Head of caudate nucleus (tissue), 42 donors: ENCODE measurements at regions not wholly inside any gene's neighbourhood (a gene's known extent, or its start where the extent isn't known, plus 50 kb on each side); places are given as distances from the start of the nearest gene placed in this dataset.

Experiments
- DNase-seq, 42 donors: peaks; one replicate each; pipeline versions ENCODE4 v3.0.0 to v3.0.0-alpha.2; 2020 to 2021; ENCODE audit warnings: mixed read lengths in 7 of 42
- intact Hi-C: fragments of 100-400 bp; cut with DNase I; formaldehyde crosslinking; loops from one replicate; pipeline ENCODE4 v1.15.0; 2022

GRCh38 chr5:61752588-61752987, 420.5 kb downstream of the ZSWIM6 start:
- intact Hi-C loops = no loop called here

DNA sequence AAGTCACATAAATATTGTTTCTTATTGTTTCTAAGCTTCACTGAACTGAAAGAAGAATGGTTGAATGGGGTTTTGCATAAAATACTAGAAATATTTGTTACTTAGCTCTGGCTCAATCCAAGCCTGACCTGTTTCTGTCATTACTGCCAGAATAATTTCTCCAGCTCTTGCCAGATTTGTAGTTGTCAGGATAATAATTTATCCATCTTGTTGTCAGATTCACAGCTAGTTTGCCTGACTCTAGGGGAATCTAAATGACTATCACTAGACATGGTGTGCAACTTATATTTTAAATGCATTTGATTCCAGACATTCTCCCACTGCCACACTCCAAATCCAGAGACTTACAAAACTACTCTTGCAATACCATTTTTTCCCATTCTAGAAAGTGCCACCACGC, 422.7 kb downstream of the ZSWIM6 start:
- intact Hi-C loops = no loop called here
- no peak for DNase-seq

More at GRCh38 chr5:61752588-61752987, 420.5 kb downstream of the ZSWIM6 start:
- DNase-seq = no peak

DNA sequence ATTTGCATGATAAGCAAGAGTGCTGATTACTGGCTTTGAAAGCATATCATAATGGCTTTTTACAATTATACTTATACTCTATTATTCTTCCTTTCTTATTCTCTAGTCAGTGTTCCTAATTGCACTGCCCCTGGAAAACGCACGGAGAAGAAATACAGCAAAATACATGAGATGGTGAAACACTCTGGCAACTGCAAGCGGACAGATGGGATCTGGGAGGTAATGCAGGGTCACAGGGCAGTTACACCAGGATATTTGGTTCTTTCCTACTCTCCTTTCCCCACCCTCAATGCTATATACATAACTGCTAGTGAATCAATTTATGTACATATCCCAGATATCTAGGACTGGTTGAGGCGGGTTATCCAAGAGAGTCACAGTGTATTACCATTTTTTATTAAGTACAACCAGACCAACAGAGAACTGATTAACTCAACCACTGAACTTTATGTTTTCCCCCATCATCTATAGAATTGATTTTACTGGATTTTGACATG, 423.7 kb downstream of the ZSWIM6 start:
- no peak for DNase-seq
- intact Hi-C loops = no loop called here

DNA sequence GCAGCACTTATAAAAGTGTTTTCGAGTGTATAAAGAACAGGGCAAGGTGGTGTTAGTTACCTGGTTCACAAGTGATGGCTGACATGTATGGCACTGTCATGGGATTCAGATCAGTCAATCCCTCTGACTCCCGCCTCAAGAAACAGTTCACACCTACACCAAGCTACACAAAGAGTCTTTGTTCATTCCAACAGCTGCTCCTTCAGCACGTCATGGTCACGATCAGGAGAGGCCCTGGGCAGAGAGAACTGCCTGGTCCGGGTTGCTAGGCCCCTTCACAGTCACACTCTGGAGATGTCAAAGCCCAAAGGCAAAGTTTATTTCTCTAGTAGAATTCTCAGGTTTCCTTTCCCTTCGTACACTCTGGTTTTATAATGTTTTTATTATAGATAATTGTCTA, 426.7 kb downstream of the ZSWIM6 start:
- intact Hi-C loops = no loop called here

DNA sequence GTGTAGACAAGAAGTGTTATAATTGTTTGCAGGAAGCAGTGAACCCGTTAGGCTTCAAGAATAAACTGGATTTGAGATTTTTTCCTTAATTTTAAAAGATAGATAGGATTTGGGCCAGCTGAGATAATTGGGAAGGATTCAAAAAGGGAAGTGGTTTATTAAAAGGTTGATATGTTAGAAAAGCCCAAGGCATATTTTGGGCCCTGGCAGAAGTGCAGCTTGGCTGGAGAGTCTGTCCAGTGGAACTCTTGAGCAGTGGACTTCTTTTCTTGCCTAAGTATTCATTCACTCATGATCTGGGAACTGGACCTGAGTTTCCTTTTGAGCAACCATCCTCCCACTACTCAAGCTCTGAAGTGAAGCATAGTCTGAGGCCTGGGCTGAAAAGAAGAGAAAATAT, 433.4 kb downstream of the ZSWIM6 start:
- intact Hi-C loops = no loop called here

More for the DNA sequence above, 426.7 kb downstream of the ZSWIM6 start:
- no peak for DNase-seq

GRCh38 chr5:61766141-61766540, 434.1 kb downstream of the ZSWIM6 start:
- intact Hi-C loops = no loop called here
- DNase-seq = no peak

More for the DNA sequence above, 433.4 kb downstream of the ZSWIM6 start:
- DNase-seq = no peak

DNA sequence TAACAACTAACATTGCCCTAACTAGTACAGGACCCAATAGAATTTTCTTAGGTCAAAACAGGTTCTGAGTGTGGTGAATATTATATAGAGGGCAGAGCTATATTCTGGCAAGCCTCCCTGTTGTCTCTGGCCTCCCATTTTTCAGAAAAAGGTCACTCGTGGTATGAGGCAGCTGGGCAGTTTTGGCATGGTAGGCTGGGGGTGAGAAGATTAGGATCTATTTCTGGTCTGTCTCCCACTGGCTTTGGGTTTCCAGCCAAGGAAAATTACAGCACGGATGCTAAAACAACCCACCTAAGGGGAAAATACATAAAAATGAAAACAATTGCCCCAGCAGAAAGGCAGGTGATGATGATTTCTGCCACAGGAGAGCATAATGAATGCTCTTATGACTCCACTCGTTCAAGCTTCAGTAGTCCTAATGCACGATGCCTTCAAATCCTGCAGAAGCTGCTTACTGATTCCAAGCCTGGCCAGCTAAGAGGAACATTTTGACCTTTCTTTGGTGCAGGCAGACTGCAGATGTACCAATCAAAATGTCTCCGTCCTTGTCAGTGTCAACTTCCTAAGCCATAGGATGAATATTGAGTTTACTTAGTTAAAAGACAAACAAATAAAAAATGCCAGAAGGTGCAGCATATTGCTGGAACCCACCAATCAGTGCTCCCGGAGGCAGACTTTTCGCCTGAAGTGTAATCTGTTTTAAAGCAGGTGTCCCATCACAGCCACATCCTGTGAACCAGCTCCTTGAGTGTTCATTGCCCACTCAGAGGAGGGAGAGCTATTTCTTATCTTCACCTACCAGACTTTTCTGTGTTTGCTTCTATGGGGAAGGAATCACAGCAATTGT, 435.4 kb downstream of the ZSWIM6 start:
- intact Hi-C loops = no loop called here
- no peak for DNase-seq

- intact Hi-C loops = no loop called here
- no peak for DNase-seq
Measured at GRCh38 chr5:61768692-61769281, 436.7 kb downstream of the ZSWIM6 start.

DNA sequence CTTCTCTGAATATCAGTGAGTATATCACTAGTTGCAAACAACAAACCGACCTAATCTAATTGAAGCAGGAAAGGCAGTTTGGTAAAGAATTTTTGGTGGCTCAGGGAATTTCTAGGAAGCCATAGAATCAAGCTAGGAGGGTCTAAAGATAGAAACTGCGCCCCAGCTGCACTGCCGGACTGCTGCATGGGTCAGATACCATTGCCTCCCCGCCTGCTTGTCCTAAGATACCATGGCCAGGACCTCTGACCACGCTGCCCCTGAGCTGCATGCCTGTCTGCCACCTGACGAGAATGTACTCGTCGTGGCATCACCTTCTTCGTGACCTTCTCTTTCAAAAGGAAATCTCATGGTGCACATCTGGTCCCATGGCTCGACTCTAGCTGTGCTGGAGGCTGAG, 439.0 kb downstream of the ZSWIM6 start:
- DNase-seq = no peak
- intact Hi-C loops = no loop called here

DNA sequence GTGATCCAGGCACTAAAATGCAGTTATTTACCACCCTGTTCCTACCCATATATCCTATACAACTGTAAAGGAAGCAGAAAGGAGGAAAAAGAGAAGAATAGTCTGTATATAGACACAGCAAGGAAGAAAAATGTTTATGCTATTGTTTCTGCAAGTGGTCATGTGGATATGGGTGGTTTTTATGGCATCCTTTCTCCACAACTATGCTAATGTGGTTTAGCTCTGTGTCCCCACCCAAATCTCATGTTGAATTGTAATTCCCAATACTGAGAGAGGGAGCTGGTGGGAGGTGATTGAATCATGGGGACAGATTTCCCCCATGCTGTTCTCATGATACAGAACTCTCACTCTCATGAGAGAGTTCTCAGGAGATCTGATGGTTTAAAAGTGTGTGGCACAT, 439.8 kb downstream of the ZSWIM6 start:
- no peak for DNase-seq
- intact Hi-C loops = no loop called here

DNA sequence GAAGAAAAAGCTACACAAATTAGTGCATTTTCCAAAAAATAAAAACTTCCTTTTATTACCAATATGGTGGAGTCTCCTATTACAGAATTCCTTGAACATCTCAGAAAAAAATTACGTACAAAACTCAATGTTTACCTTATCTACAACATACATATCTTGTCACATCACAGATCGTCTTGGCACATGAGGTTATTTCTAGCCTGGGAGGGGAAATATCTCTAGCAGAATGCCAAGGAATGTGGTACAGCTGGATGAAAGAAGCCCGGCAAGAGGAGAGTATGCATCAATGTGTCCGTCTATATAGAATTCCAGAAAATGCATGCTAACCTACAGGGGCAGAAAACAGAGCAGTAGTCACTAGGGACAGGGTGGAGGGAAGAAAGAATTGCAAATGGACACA, 443.8 kb downstream of the ZSWIM6 start:
- no peak for DNase-seq
- intact Hi-C loops = no loop called here

GRCh38 chr5:61777292-61777691, 445.2 kb downstream of the ZSWIM6 start:
- intact Hi-C loops = no loop called here

DNA sequence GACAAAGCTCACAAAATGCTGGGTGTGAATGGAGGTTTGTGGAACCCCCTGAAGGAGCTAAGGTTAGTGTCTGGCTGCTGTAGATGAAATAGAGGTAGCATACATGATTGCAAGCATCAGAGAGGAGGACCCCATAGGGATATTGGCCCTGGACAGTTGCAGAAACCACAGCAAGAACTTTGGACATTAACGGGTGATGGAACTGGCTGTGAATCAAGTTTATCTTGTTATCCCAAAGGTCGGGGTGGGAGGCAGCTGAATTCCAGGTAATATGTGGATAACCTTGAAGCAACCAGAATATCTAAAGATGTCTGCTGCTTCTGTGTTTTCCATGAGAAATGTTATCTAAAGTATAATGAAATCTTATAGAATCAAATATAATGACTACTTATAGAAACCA, 447.7 kb downstream of the ZSWIM6 start:
- intact Hi-C loops = no loop called here
- no peak for DNase-seq

More at GRCh38 chr5:61777292-61777691, 445.2 kb downstream of the ZSWIM6 start:
- no peak for DNase-seq

- intact Hi-C loops = no loop called here
- DNase-seq = no peak
Measured at GRCh38 chr5:61783481-61783880, 451.4 kb downstream of the ZSWIM6 start.

- no peak for DNase-seq
- intact Hi-C loops = no loop called here
Measured at GRCh38 chr5:61784341-61784740, 452.3 kb downstream of the ZSWIM6 start.

DNA sequence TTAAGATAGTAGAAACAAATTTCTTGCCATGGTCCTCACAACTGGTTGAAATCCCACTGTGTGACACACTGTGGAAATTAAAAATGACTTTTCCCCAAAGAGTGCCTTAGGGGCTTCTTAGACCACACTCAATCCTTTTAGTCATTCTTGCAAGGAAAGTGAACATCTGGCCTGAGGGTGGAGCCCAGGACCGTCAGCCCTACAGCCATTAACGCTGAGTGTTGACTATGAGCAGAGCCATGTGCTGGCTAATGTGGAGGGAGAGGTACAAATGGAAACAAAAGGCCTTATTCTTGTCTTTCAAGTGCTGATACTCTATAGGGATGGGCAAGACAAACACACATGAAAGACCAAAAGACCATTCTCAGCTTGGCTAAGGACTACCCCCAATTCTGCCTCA, 456.5 kb downstream of the ZSWIM6 start:
- intact Hi-C loops = no loop called here
- DNase-seq = no peak

GRCh38 chr5:61790007-61790406, 457.9 kb downstream of the ZSWIM6 start:
- intact Hi-C loops = no loop called here
- DNase-seq = no peak

- intact Hi-C loops = no loop called here
- DNase-seq = no peak
Measured at GRCh38 chr5:61790678-61791077, 458.6 kb downstream of the ZSWIM6 start.

- no peak for DNase-seq
- intact Hi-C loops = no loop called here
Measured at GRCh38 chr5:61796773-61797172, 464.7 kb downstream of the ZSWIM6 start.

- no peak for DNase-seq
- intact Hi-C loops = loop anchor here (10.0 kb wide), 1 partner anchor 136 kb away; no protein-coding TSS in a partner anchor
Measured at GRCh38 chr5:61800450-61800849, 468.4 kb downstream of the ZSWIM6 start.

GRCh38 chr5:61801174-61801573, 469.1 kb downstream of the ZSWIM6 start:
- no peak for DNase-seq
- intact Hi-C loops = loop anchor here (10.0 kb wide), 1 partner anchor 136 kb away; no protein-coding TSS in a partner anchor
